Gastroesophageal sphincter (tissue), 3 donors: ENCODE measurements at regions not wholly inside any gene's neighbourhood (a gene's known extent, or its start where the extent isn't known, plus 50 kb on each side); places are given as distances from the start of the nearest gene placed in this dataset.

ENCODE experiments used
- CTCF ChIP-seq, 4 experiments: fragments of 200-600 bp in 2 of 4; fragments of 450-650 bp in 2 of 4; sonication (generic) in 1 of 4; IDR thresholded peaks; one replicate each; pipeline ENCODE4 v1.5.1; 2017 to 2019; ENCODE audit warnings: antibody characterized with exemption in 4 of 4, mild to moderate bottlenecking in 2 of 4, moderate library complexity in 2 of 4
- POLR2A ChIP-seq, 2 donors: fragments of 450-650 bp; IDR thresholded peaks; one replicate each; pipeline ENCODE4 v1.6.1; 2017; ENCODE audit warnings: antibody characterized with exemption in 2 of 2, mild to moderate bottlenecking in 2 of 2, moderate library complexity in 1 of 2

GRCh38 chr3:66856533-66856932, 141.6 kb upstream of the KBTBD8 start:
- TF ChIP-seq CTCF (IDR thresholded peaks at IDR 0.05) = no peak
- no peak for TF ChIP-seq POLR2A (IDR thresholded peaks at IDR 0.05)
